ENCODE measurements at regions not wholly inside any gene's neighbourhood (a gene's known extent, or its start where the extent isn't known, plus 50 kb on each side); places are given as distances from the start of the nearest gene placed in this dataset.

DNA sequence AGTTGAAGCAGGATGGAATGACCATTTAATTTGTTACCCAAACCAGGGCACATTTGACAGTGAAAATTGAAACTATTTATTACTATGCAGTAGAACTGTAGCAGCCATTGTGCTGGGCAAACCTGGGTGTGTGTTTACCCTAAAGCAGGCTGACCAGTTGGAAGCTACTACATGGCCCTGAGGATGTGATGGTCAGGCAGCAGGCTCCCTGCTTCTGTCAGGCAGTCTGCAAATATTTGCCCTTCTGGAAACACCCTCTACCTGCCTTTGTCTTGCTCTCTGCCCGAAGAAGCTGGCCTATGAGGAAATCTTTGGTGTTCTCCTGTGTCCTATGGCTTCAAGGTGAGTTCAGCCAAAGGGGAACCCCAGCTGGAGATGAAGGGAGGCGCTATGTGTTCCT, 600.1 kb upstream of the KIRREL3 start:
- H3K79me1 ChIP-seq (ENCODE audit: low read depth in 1 of 2, low read length in 2 of 2) = no peaks in the 10 kb centered on the region
- POLR2A ChIA-PET (ENCODE audit: unreplicated experiment) = no interaction called here
- ATAC-seq (ENCODE audit: low read depth) = no peak
- H2BK5ac ChIP-seq (ENCODE audit: low read depth, low read length, poor library complexity, severe bottlenecking) = no peak overlapping the region
- no peak overlapping the region for H4K8ac ChIP-seq (ENCODE audit: low read depth in 2 of 2, low read length in 2 of 2)
- no peak for TF ChIP-seq NFE2L2 (IDR thresholded peaks at IDR 0.05; ENCODE audit: low read depth, low read length)
- TF ChIP-seq RFX5 (IDR thresholded peaks at IDR 0.05; ENCODE audit: low read depth, low read length) = no peak
- no peak for TF ChIP-seq MAZ (IDR thresholded peaks at IDR 0.05; ENCODE audit: borderline replicate concordance, low read depth, low read length)
- TF ChIP-seq SMC3 (IDR thresholded peaks at IDR 0.05; ENCODE audit: low read depth, low read length) = no peak
- no peak for TF ChIP-seq MXI1 (IDR thresholded peaks at IDR 0.05; ENCODE audit: borderline replicate concordance, low read depth, low read length)
- TF ChIP-seq, protein P1, sequence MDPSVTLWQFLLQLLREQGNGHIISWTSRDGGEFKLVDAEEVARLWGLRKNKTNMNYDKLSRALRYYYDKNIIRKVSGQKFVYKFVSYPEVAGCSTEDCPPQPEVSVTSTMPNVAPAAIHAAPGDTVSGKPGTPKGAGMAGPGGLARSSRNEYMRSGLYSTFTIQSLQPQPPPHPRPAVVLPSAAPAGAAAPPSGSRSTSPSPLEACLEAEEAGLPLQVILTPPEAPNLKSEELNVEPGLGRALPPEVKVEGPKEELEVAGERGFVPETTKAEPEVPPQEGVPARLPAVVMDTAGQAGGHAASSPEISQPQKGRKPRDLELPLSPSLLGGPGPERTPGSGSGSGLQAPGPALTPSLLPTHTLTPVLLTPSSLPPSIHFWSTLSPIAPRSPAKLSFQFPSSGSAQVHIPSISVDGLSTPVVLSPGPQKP (IDR thresholded peaks at IDR 0.05; ENCODE audit: borderline replicate concordance, low read depth, low read length) = no peak
- no peak for TF ChIP-seq MAFK (IDR thresholded peaks at IDR 0.05; ENCODE audit: low read depth, low read length)
- no peak for TF ChIP-seq POLR2A (IDR thresholded peaks at IDR 0.05; ENCODE audit: low read depth, low read length)
- TF ChIP-seq RCOR1 (IDR thresholded peaks at IDR 0.05; ENCODE audit: insufficient replicate concordance, low read length) = no peak
- TF ChIP-seq BHLHE40 (IDR thresholded peaks at IDR 0.05; ENCODE audit: low read depth, low read length) = no peak
- TF ChIP-seq, protein P2, sequence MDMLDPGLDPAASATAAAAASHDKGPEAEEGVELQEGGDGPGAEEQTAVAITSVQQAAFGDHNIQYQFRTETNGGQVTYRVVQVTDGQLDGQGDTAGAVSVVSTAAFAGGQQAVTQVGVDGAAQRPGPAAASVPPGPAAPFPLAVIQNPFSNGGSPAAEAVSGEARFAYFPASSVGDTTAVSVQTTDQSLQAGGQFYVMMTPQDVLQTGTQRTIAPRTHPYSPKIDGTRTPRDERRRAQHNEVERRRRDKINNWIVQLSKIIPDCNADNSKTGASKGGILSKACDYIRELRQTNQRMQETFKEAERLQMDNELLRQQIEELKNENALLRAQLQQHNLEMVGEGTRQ (IDR thresholded peaks at IDR 0.05; ENCODE audit: low read depth, low read length) = no peak
- TF ChIP-seq, protein P3, sequence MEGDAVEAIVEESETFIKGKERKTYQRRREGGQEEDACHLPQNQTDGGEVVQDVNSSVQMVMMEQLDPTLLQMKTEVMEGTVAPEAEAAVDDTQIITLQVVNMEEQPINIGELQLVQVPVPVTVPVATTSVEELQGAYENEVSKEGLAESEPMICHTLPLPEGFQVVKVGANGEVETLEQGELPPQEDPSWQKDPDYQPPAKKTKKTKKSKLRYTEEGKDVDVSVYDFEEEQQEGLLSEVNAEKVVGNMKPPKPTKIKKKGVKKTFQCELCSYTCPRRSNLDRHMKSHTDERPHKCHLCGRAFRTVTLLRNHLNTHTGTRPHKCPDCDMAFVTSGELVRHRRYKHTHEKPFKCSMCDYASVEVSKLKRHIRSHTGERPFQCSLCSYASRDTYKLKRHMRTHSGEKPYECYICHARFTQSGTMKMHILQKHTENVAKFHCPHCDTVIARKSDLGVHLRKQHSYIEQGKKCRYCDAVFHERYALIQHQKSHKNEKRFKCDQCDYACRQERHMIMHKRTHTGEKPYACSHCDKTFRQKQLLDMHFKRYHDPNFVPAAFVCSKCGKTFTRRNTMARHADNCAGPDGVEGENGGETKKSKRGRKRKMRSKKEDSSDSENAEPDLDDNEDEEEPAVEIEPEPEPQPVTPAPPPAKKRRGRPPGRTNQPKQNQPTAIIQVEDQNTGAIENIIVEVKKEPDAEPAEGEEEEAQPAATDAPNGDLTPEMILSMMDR (conservative IDR thresholded peaks at IDR 0.05; ENCODE audit: low read depth, low read length) = no peak
- TF ChIP-seq RAD21 (IDR thresholded peaks at IDR 0.05; ENCODE audit: low read length) = no peak
- no peak for TF ChIP-seq CHD1 (IDR thresholded peaks at IDR 0.05; ENCODE audit: low read depth, low read length)
- TF ChIP-seq FOS (IDR thresholded peaks at IDR 0.05; ENCODE audit: low read depth, low read length) = no peak
- TF ChIP-seq CEBPB (IDR thresholded peaks at IDR 0.05; ENCODE audit: low read depth, low read length) = no peak
- H3K9me3 ChIP-seq (ENCODE audit: control insufficient read depth, insufficient read depth, low read length) = no peaks in the 10 kb centered on the region
- no peaks in the 10 kb centered on the region for H3K27me3 ChIP-seq (ENCODE audit: control insufficient read depth, insufficient read depth, low read length)
- CTCF ChIA-PET = no interaction called here
- no peak overlapping the region for H3K18ac ChIP-seq (ENCODE audit: low read depth, low read length)
- no peaks in the 10 kb centered on the region for H3K36me3 ChIP-seq (ENCODE audit: control insufficient read depth, insufficient read depth, low read length)
- BruUV-seq (replicated peaks) = no TSS peak
- H3K4me3 ChIP-seq (ENCODE audit: insufficient read depth, low read depth, low read length) = no peak overlapping the region
- intact Hi-C loops (cut with micrococcal nuclease) (no loop called here), in situ Hi-C loops (cut with MboI; ENCODE audit: low sequenced_read_pairs) (no loop called here), dilution Hi-C loops (cut with HindIII; ENCODE audit: low sequenced_read_pairs, unreplicated experiment) (no loop called here)
- H2BK120ac ChIP-seq (ENCODE audit: low read depth, low read length) = no peak overlapping the region
- H4K5ac ChIP-seq (ENCODE audit: low read depth, low read length) = no peak overlapping the region
- H3K23ac ChIP-seq (ENCODE audit: low read depth, low read length) = no peak overlapping the region
- H3K4ac ChIP-seq (ENCODE audit: low read depth, low read length) = no peak overlapping the region
- no peaks in the 10 kb centered on the region for H3K4me1 ChIP-seq (ENCODE audit: control insufficient read depth, insufficient read depth, low read length)
- H3K9me1 ChIP-seq (ENCODE audit: insufficient read depth, low read length) = no peaks in the 10 kb centered on the region
- no peak overlapping the region for H2AK5ac ChIP-seq (ENCODE audit: low read depth, low read length)
- no peak overlapping the region for H2BK15ac ChIP-seq (ENCODE audit: low read depth, low read length)
- H3K56ac ChIP-seq (ENCODE audit: extremely low read depth, insufficient read depth, low read length) = no peak overlapping the region
- no CpG with 5 or more reads among the region's 2 CpGs for WGBS, 2 experiments (ENCODE audit: extremely low coverage in 2 of 2, insufficient read length in 1 of 2)
- H2AFZ ChIP-seq (replicated peaks; ENCODE audit: low read length, poor library complexity) = no peak overlapping the region
- no peaks in the 10 kb centered on the region for H4K20me1 ChIP-seq (ENCODE audit: insufficient read depth, low read length)
- no peak overlapping the region for H4K91ac ChIP-seq (ENCODE audit: insufficient read depth, low read depth, low read length)
- H3K14ac ChIP-seq (replicated peaks; ENCODE audit: low read depth, low read length) = no peak overlapping the region
- H2BK20ac ChIP-seq (ENCODE audit: low read depth, low read length) = no peak overlapping the region
- no peak overlapping the region for H2AK9ac ChIP-seq (replicated peaks; ENCODE audit: low read depth, low read length, poor library complexity)
- H3K9ac ChIP-seq (ENCODE audit: low read depth, low read length) = no peak overlapping the region
- no peak for DNase-seq
- H3K27ac ChIP-seq (ENCODE audit: insufficient read depth, low read length) = no peak overlapping the region
- no peak overlapping the region for H3K4me2 ChIP-seq (ENCODE audit: low read depth, low read length)
